ENCODE measurements at regions not wholly inside any gene's neighbourhood (a gene's known extent, or its start where the extent isn't known, plus 50 kb on each side); places are given as distances from the start of the nearest gene placed in this dataset.

DNA sequence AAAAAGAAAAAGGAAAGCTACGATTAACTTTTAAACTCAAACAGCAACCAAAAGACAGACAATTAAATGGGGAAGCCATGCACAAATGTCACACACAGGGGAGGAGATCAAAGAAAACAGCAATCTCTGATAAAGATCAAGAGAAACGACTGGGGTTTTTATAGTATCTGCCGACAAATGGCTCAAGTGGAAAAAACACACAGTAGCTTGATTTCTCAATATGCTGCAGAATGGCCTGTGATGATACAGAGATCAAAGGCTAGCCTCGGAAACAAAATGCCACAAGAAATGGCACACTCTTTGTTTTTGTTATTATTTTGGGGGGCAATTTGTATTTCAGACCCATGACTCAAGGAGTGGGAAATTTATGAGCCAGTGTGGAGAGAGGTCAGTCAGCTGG is 126.1 kb downstream of the TEX36 start:
- intact Hi-C loops (cut with DNase I) = no loop called here
- Histone ChIP-seq H3K27ac (no peak overlapping the region), H3K9me3 (no peaks in the 10 kb centered on the region), H3K27me3 (no peaks in the 10 kb centered on the region), H3K4me1 (no peaks in the 10 kb centered on the region), H3K36me3 (no peaks in the 10 kb centered on the region), H3K4me3 (no peak overlapping the region)
- WGBS, 2 donors = 43 to 51% methylated on average over 4 of the region's 4 CpGs
- DNase-seq (no peak), ATAC-seq (no peak), FAIRE-seq (no peak)
- TF ChIP-seq, protein P1, sequence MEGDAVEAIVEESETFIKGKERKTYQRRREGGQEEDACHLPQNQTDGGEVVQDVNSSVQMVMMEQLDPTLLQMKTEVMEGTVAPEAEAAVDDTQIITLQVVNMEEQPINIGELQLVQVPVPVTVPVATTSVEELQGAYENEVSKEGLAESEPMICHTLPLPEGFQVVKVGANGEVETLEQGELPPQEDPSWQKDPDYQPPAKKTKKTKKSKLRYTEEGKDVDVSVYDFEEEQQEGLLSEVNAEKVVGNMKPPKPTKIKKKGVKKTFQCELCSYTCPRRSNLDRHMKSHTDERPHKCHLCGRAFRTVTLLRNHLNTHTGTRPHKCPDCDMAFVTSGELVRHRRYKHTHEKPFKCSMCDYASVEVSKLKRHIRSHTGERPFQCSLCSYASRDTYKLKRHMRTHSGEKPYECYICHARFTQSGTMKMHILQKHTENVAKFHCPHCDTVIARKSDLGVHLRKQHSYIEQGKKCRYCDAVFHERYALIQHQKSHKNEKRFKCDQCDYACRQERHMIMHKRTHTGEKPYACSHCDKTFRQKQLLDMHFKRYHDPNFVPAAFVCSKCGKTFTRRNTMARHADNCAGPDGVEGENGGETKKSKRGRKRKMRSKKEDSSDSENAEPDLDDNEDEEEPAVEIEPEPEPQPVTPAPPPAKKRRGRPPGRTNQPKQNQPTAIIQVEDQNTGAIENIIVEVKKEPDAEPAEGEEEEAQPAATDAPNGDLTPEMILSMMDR (IDR thresholded peaks at IDR 0.05) = no peak

DNA sequence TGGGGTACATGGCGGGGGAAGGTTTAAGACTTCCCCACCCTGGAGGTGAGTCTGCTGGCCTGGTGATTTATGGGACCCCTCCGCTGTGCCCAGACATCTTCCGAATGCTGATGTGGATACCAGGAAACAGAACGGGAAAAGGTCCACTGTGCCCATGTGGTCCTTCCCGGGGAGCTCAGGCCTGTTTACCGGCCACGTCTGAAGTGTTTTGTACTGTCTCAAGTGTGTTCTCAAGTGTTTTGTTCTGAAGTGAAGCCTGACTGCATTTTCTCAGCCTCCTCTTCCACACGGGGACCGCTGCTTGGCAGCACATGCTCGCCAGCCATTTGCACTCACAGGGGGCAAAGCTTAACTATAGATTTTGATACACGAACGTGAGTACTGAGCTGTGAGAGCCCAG is 127.2 kb downstream of the TEX36 start:
- no peaks in the 10 kb centered on the region for H3K27me3 ChIP-seq
- H3K36me3 ChIP-seq = no peaks in the 10 kb centered on the region
- FAIRE-seq (no peak), DNase-seq (no peak), ATAC-seq (no peak)
- H3K4me3 ChIP-seq = no peak overlapping the region
- H3K9me3 ChIP-seq = no peaks in the 10 kb centered on the region
- TF ChIP-seq, protein P1 (IDR thresholded peaks at IDR 0.05) = no peak
- 79 to 86% methylated on average over 12 of the region's 12 CpGs for WGBS, 2 donors
- H3K4me1 ChIP-seq = no peaks in the 10 kb centered on the region
- intact Hi-C loops (cut with DNase I) = no loop called here
- no peak overlapping the region for H3K27ac ChIP-seq

GRCh38 chr10:125555267-125555666 is 127.7 kb downstream of the TEX36 start:
- DNase-seq (no peak), FAIRE-seq (no peak), ATAC-seq (no peak)
- H3K4me1 ChIP-seq = no peaks in the 10 kb centered on the region
- H3K9me3 ChIP-seq = no peaks in the 10 kb centered on the region
- TF ChIP-seq, protein P1 (IDR thresholded peaks at IDR 0.05) = no peak
- H3K36me3 ChIP-seq = no peaks in the 10 kb centered on the region
- 79 to 81% methylated on average over 9 of the region's 9 CpGs for WGBS, 2 donors
- H3K4me3 ChIP-seq = no peak overlapping the region
- no peak overlapping the region for H3K27ac ChIP-seq
- no peaks in the 10 kb centered on the region for H3K27me3 ChIP-seq
- intact Hi-C loops (cut with DNase I) = no loop called here

DNA sequence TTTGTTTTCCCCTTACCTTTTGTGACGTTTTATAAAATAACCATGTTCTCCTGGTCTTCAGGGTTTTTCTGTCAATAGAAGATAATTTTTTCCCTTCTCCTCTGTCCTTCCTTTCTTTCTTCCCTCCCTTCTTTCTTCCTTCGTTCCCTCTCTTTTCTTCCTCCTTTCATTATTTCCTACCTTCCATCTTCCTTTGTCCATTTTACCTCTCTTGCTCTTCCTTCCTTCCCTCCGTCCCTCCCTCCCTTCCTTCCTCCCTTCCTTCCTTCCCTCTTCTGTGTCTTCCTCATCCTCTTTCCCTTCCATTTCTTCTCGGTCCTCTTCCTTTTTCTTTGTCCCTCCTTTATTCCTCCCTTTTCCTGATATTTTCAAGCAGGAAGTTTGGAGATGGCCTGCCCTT is 128.2 kb downstream of the TEX36 start:
- WGBS, 2 donors = 76 to 82% methylated on average over 4 of the region's 4 CpGs
- DNase-seq = no peak
- no peaks in the 10 kb centered on the region for H3K9me3 ChIP-seq

DNA sequence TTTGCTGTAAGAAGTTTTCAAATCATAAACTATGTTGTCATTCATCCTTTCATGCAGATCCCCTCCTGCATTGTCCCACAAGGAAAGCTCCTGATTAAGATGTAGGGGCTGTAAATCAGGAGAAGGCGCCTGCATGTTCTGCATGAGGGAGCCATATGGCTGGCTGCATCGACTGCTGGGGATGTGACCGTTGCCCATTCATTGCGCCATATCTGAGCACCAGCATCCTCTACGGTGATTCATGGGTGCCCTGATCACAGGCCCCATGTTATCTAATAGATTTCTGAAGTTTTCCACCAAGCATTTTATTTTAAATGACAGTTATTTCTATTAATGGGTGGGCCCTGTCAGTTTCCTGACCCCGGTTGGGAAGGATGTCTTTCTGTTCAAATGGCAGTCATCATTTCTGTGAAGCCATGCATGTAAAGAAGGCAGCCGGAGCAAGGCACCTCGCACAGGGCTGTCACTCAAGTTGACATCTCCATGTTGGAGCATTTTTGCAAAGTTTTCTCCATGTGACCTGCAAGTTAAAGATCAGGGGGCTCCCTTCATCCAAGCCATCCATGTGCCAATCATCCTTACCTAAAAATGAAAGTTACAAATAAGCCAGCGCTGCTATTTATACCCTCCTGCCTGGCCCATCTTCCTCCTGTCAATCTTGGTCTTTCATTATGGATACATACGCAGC is 128.8 kb downstream of the TEX36 start:
- Histone ChIP-seq H3K4me1 (no peaks in the 10 kb centered on the region), H3K27me3 (no peaks in the 10 kb centered on the region), H3K4me3 (no peak overlapping the region), H3K27ac (no peak overlapping the region), H3K9me3 (no peaks in the 10 kb centered on the region), H3K36me3 (no peaks in the 10 kb centered on the region)
- 90 to 97% methylated on average over 10 of the region's 10 CpGs for WGBS, 2 donors
- intact Hi-C loops (cut with DNase I) = no loop called here
- TF ChIP-seq, protein P1 (IDR thresholded peaks at IDR 0.05) = no peak
- ATAC-seq (no peak), DNase-seq (no peak), FAIRE-seq (no peak)

More for the DNA sequence above, 128.2 kb downstream of the TEX36 start:
- FAIRE-seq (no peak), ATAC-seq (no peak)
- Histone ChIP-seq H3K4me1 (no peaks in the 10 kb centered on the region), H3K36me3 (no peaks in the 10 kb centered on the region), H3K4me3 (no peak overlapping the region), H3K27me3 (no peaks in the 10 kb centered on the region), H3K27ac (no peak overlapping the region)
- TF ChIP-seq, protein P1 (IDR thresholded peaks at IDR 0.05) = no peak
- intact Hi-C loops (cut with DNase I) = no loop called here

All from pancreas (tissue), 10 donors.